Caco-2 (cell line): ENCODE measurements at regions not wholly inside any gene's neighbourhood (a gene's known extent, or its start where the extent isn't known, plus 50 kb on each side); places are given as distances from the start of the nearest gene placed in this dataset.
"Not testable (repeated sequence)": the region's sequence is repeated elsewhere in the genome, so short reads cannot be mapped to it uniquely, and the experiment has no call there.

ENCODE experiments used
- BruUV-seq: library from RNA; stranded (reverse); fragments of 400-500 nt; replicated peaks from 2 replicates; lab custom pipeline; 2021; lab: Mats Ljungman, UMichigan
- CTCF ChIA-PET: fragments of 300-600 bp; sonication (Branson Sonifier 250); formaldehyde crosslinking; loops from one replicate; lab custom pipeline; 2022; ENCODE audit warnings: antibody characterized with exemption; lab: Charles Lee
- POLR2A ChIA-PET: fragments of 300-600 bp; sonication (Branson Sonifier 250); formaldehyde crosslinking; loops from one replicate; lab custom pipeline; 2022; ENCODE audit warnings: antibody characterized with exemption; lab: Charles Lee
- DNase-seq, 2 experiments: peaks; one replicate each; pipeline versions ENCODE4 v3.0.0 to v3.0.0-alpha.2; 2020 to 2022
- H3K27me3 ChIP-seq: replicated peaks from 2 replicates; pipeline ENCODE4 v1.6.0; 2011; ENCODE audit warnings: low read length; ENCODE audit not compliant: control insufficient read depth, insufficient read depth
- H3K36me3 ChIP-seq: 2 replicates; pipeline ENCODE4 v1.5.1; 2011; ENCODE audit warnings: low read length; ENCODE audit not compliant: control insufficient read depth, insufficient read depth
- H3K4me1 ChIP-seq: fragments of 250-450 bp; sonication (Bioruptor Pico); 2 replicates; pipeline ENCODE4 v1.5.1; 2020; ENCODE audit warnings: mild to moderate bottlenecking
- H3K4me3 ChIP-seq: 2 replicates; pipeline ENCODE4 v1.5.1; 2011; ENCODE audit warnings: low read depth, mild to moderate bottlenecking, control low read depth, low read length
- H3K9me3 ChIP-seq: fragments of 250-450 bp; sonication (Bioruptor Pico); 2 replicates; pipeline ENCODE4 v1.5.1; 2020; ENCODE audit warnings: mild to moderate bottlenecking, moderate library complexity
- H3K27ac Mint-ChIP-seq: one replicate; pipeline ENCODE4 v1.8.0; 2022; ENCODE audit warnings: mixed read lengths; ENCODE audit not compliant: unreplicated experiment
- H3K27me3 Mint-ChIP-seq: one replicate; pipeline ENCODE4 v1.8.0; 2022; ENCODE audit warnings: mixed read lengths; ENCODE audit not compliant: insufficient read depth, unreplicated experiment
- H3K36me3 Mint-ChIP-seq: one replicate; pipeline ENCODE4 v1.8.0; 2022; ENCODE audit warnings: mild to moderate bottlenecking, mixed read lengths; ENCODE audit not compliant: insufficient read depth, unreplicated experiment
- H3K4me1 Mint-ChIP-seq: one replicate; pipeline ENCODE4 v1.8.0; 2022; ENCODE audit warnings: low read depth, mixed read lengths; ENCODE audit not compliant: unreplicated experiment
- H3K4me3 Mint-ChIP-seq: one replicate; pipeline ENCODE4 v1.8.0; 2022; ENCODE audit warnings: mild to moderate bottlenecking, moderate library complexity, mixed read lengths; ENCODE audit not compliant: unreplicated experiment
- H3K9me3 Mint-ChIP-seq: one replicate; pipeline ENCODE4 v1.8.0; 2022; ENCODE audit warnings: mixed read lengths; ENCODE audit not compliant: unreplicated experiment
- intact Hi-C: fragments of 100-400 bp; cut with micrococcal nuclease; formaldehyde crosslinking; loops from one replicate; pipeline ENCODE4 v1.10.0; 2022; ENCODE audit not compliant: unreplicated experiment
- TF ChIP-seq, protein P1 (sequence below), 2 experiments: fragments of 200-600 bp in 1 of 2; IDR thresholded peaks; 1 replicate in 1 of 2; 2 replicates in 1 of 2; pipeline versions ENCODE4 v1.5.1 to v1.8.0; 2011 to 2022; ENCODE audit warnings: antibody characterized with exemption in 1 of 2, control low read depth in 1 of 2, inconsistent platforms in 1 of 2, low read depth in 1 of 2, low read length in 1 of 2, mild to moderate bottlenecking in 1 of 2, moderate library complexity in 1 of 2; ENCODE audit not compliant: insufficient read depth in 1 of 2, severe bottlenecking in 1 of 2, unreplicated experiment in 1 of 2

DNA sequence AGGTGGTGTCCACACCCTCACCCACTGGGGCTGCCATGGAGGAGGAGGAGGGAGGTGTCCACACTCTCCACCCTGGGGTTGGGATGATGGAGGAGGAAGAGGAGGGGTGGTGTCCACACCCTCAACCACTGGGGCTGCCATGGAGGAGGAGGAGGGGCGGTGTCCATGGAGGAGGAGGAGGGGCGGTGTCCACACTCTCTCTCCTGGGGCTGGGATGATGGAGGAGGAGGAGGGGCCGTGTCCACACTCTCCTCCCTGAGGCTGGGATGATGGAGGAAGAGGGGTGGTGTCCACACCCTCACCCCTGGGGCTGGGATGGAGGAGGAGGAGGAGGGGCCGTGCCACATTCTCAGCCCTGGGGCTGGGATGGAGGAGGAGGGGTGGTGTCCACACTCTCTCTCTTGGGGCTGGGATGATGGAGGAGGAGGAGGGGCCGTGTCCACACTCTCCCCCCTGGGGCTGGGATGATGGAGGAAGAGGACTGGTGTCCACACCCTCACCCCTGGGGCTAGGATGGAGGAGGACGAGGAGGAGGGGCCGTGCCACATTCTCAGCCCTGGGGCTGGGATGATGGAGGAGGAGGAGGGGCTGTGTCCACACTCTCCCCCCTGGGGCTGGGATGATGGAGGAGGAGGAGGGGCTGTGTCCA lies 231.7 kb downstream of the CRLF2 start:
- Mint-ChIP-seq H3K27me3 (no peaks in the 10 kb centered on the region), H3K36me3 (no peaks in the 10 kb centered on the region), H3K27ac (no peak overlapping the region), H3K4me3 (no peak overlapping the region), H3K4me1 (no peaks in the 10 kb centered on the region), H3K9me3 (no peaks in the 10 kb centered on the region)
- no peaks in the 10 kb centered on the region for H3K4me1 ChIP-seq
- H3K4me3 ChIP-seq: no peak overlapping the region
- BruUV-seq: no TSS peak
- intact Hi-C loops: no loop called here
- TF ChIP-seq, protein P1, sequence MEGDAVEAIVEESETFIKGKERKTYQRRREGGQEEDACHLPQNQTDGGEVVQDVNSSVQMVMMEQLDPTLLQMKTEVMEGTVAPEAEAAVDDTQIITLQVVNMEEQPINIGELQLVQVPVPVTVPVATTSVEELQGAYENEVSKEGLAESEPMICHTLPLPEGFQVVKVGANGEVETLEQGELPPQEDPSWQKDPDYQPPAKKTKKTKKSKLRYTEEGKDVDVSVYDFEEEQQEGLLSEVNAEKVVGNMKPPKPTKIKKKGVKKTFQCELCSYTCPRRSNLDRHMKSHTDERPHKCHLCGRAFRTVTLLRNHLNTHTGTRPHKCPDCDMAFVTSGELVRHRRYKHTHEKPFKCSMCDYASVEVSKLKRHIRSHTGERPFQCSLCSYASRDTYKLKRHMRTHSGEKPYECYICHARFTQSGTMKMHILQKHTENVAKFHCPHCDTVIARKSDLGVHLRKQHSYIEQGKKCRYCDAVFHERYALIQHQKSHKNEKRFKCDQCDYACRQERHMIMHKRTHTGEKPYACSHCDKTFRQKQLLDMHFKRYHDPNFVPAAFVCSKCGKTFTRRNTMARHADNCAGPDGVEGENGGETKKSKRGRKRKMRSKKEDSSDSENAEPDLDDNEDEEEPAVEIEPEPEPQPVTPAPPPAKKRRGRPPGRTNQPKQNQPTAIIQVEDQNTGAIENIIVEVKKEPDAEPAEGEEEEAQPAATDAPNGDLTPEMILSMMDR (IDR thresholded peaks at IDR 0.05; ENCODE audit: insufficient read depth in 1 of 2, low read depth in 1 of 2, low read length in 1 of 2, severe bottlenecking in 1 of 2, unreplicated experiment in 1 of 2): no peak
- ChIA-PET CTCF (no interaction called here), POLR2A (no interaction called here)
- no peaks in the 10 kb centered on the region for H3K27me3 ChIP-seq
- no peaks in the 10 kb centered on the region for H3K36me3 ChIP-seq
- H3K9me3 ChIP-seq: peaks cover 13% of the 10 kb centered on the region; the same call in 1 of the 2 replicates
- no peak for DNase-seq

DNA sequence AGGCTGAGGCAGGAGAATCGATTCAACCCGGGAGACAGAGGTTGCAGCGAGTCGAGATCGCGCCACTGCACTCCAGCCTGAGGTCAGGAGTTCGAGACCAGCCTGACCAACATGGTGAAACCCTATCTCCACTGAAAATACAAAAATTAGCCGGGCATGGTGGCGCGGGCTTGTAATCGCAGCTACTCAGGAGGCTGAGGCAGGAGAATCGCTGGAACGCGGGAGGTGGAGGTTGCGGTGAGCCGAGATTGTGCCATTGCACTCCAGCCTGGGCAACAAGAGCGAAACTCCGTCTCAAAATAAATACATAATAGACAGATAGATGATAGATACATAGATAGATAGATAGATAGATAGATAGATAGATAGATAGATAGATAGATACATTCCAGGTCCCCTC lies 233.3 kb downstream of the CRLF2 start:
- H3K4me1 Mint-ChIP-seq, H3K4me3 Mint-ChIP-seq, H3K4me1 ChIP-seq, H3K9me3 Mint-ChIP-seq, CTCF ChIA-PET, H3K36me3 Mint-ChIP-seq, DNase-seq, H3K27me3 ChIP-seq, H3K27ac Mint-ChIP-seq, H3K36me3 ChIP-seq, H3K9me3 ChIP-seq, H3K4me3 ChIP-seq, H3K27me3 Mint-ChIP-seq, POLR2A ChIA-PET, intact Hi-C loops, BruUV-seq: not testable (repeated sequence)

DNA sequence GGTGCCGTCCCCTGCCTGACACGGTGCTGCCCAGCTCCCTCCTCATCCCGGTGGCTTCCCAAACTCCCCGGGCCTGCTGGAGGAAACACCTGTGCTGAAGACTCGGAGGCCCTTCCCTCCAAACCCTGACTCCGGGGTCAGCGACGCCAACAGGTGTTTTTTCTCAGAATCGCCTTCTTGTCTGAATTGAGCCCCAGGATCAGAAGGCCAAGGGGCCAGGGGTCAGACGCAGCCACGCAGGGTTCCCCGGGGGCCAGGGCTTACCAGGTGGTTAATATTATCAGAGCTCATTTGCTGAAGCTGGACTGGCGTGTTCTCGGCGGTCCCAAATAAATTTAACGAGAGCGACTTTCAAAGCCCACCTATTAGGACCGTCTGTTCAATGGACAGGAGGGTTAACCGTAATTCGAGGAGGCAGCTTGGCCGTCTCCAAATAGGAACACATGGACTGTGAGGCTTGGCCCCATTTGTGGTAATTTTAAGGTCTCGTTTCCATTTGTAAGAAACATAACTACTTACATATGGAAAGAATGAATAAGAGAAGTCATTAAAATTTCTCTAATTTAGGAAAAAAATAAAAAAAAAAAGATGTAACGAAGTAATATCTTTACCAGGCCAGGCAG lies 239.3 kb downstream of the CRLF2 start:
- intact Hi-C loops: no loop called here
- ChIA-PET POLR2A (no interaction called here), CTCF (no interaction called here)

More for the DNA sequence above, 239.3 kb downstream of the CRLF2 start:
- H3K4me1 Mint-ChIP-seq: no peaks in the 10 kb centered on the region
- Histone ChIP-seq H3K4me1 (no peaks in the 10 kb centered on the region), H3K4me3 (no peak overlapping the region), H3K9me3 (no peaks in the 10 kb centered on the region), H3K36me3 (no peaks in the 10 kb centered on the region), H3K27me3 (no peaks in the 10 kb centered on the region)
- no peaks in the 10 kb centered on the region for H3K9me3 Mint-ChIP-seq
- H3K4me3 Mint-ChIP-seq: no peak overlapping the region
- H3K27ac Mint-ChIP-seq: no peak overlapping the region
- no TSS peak for BruUV-seq
- TF ChIP-seq, protein P1 (IDR thresholded peaks at IDR 0.05; ENCODE audit: insufficient read depth in 1 of 2, low read depth in 1 of 2, low read length in 1 of 2, severe bottlenecking in 1 of 2, unreplicated experiment in 1 of 2): no peak
- no peak for DNase-seq
- H3K36me3 Mint-ChIP-seq: no peaks in the 10 kb centered on the region
- no peaks in the 10 kb centered on the region for H3K27me3 Mint-ChIP-seq
